Femur (tissue), 1 donor: ENCODE measurements at regions not wholly inside any gene's neighbourhood (a gene's known extent, or its start where the extent isn't known, plus 50 kb on each side); places are given as distances from the start of the nearest gene placed in this dataset.
"Not testable (repeated sequence)": the region's sequence is repeated elsewhere in the genome, so short reads cannot be mapped to it uniquely, and the experiment has no call there.

ENCODE experiments used
- DNase-seq: peaks from one replicate; pipeline ENCODE4 v3.0.0-alpha.2; 2017

DNA sequence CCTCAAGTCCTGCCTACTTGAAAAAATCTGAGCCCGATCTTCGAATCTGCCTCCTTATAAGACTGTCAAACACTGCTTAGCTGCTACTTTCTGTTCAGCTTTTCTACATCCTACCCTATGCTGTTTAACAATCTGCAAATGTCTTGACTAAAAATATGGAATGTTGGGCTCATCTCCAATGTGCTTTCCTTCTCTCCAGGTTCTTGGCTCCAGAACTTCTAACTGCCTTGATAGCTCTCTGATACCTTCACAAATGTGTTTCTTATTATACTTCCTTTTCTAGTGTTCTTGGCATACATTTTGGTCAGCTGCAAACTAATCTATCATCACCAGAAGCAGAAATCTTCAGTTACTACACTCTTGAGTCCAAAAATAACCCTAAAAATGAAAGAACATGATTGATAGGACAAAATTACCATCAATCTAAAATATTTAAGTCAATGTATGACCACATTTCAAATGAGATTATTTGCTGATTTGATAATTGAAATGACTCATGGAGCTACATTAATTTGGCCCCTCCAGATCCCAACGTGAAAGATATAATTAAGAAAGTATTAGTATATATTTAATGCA is 372.3 kb upstream of the MON1B start:
- DNase-seq, result no peak

DNA sequence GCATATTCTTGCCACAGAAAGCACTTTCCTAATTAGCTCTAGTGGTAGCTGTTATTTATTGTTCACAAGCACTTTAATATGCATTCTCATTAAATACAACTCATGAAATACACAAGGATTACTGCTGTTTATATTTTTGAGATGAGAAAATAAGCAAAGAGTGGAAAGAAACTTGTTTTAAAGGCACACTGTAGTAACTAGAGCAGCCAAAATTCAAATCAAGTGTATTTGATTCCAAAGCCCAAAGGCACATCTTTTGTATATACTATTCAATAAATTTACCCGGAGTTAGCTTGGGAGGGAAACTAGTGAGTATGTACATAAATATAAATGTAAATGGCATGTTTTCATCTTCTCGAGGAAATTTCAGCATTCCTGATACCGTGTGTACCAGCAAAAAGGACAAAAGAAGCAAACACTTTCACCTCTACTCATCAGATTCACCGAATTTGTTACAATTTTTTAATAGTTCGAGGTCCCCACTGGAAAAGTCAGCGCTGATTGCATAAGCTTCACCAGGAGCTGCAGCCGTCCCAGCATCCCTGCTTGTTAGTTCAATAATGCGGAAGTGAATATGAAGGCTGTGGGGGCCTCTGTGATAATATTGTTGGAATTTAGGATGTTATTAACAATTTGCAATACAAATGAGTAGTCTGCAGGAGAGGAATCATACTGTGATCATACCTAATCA is 371.6 kb upstream of the MON1B start:
- no peak for DNase-seq

DNA sequence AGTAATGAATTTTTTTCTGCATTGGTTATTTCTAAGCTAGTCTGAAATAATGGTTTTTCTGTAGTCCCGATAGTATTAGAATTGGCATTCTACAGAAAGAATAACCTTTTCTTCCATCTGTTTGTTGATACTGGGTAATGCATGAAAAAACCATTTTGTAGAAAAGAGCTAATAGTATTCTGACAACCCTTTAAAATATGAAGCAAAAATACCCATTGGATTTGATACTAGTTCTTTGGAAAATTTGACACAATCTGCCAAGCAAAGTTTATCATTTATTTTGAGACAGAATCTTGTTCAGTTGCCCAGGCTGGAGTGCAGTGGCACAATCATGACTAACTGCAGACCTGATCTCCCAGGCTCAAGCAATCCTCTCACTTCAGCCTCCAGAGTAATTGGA is 366.8 kb upstream of the MON1B start:
- DNase-seq, result no peak

DNA sequence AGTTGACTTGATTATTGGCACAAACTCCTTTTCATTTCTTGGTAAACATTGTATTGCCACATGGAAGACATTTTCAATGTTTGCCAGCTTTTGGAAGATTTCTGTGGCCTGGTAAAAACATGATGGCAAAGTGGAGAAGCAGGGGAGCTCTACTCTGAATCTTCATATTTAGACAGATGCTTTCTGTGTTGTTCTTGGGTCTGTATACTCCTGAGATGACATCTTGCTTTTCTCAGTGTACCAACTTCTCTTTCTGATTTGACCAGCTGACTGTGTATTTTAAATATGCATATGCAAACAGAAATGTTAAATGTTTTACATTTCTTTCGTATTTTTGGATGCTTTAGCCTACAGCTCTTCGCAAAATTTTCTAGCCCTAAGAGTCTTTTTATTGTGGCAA is 366.2 kb upstream of the MON1B start:
- DNase-seq, result no peak

DNA sequence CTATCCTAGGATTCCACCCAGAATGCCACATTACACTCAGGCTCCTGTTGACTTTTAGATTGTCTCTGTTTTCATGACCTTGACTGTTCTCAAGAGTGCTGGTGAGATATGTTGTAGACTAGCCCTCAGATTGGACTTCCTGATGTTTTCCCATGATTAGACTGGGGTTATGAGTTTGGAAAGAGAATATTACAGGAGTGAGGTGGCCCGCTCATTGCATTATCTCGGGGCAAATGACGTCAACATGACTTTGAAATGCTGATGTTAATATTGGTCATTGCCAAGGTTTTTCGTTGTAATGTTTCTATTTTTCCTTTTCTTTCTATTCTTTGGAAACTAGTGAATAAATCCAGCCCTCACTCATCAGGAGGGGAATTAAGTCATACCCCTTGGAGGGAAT is 355.7 kb upstream of the MON1B start:
- peak; percentile 41 for DNase-seq

DNA sequence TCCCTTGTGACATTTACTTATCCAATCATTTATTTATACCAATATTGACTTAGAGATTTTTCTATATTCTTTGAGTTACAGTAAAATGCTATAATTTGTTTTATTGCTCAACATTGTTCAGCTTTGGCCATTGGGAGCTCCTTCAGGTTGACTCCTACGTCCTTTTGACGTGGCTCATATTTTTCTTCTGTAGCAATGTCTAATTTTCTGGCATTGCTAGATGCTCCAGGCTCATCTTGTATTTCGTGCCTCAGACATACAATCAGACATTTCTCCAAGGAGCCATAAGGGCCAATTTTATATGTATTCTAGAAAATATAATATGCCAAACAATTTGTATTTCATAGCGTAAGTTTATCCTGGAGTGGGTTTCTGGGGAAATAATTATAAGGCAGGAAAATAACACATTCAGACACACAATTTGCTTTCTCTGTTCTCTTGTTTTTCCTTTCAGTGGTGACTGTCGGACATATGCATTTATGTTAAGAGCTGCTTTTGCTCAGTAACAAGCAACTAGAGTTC is 355.1 kb upstream of the MON1B start:
- DNase-seq, result no peak

DNA sequence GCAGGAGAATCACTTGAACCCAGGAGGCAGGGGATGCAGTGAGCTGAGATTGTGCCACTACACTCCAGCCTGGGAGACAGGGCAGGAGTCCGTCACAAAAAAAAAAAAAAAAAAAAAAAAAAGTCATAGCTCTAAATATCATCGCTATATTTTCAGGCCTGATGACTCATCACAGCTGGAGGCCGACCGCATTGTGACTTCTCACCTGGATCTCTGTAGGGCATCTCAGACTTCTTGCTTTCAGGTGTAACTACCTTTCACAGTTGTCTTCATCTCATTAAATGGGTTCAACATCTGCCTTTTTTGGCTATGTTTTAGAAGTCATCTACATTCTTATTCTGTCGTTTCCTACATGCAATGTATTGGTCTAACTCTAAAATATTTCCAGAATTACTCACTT is 353.1 kb upstream of the MON1B start:
- no peak for DNase-seq

DNA sequence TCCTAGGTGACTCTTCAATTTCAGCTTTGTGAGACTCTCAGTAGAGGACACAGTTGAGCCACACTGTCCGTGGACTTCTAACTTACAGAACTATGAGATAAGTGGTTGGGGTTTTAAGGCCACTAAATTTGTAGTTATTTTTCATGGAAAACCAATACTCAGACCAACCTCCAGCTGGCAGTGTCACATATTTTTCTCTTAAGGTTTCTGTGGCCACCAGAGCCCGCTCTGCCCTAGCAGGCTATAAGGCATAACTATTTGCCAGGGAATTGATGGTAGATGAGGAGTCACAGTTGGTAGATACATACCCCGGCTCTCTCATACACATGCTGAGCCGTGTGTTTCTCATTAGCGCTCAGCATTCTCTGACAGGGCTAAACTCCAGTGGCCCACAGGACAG is 336.8 kb upstream of the MON1B start:
- no peak for DNase-seq

DNA sequence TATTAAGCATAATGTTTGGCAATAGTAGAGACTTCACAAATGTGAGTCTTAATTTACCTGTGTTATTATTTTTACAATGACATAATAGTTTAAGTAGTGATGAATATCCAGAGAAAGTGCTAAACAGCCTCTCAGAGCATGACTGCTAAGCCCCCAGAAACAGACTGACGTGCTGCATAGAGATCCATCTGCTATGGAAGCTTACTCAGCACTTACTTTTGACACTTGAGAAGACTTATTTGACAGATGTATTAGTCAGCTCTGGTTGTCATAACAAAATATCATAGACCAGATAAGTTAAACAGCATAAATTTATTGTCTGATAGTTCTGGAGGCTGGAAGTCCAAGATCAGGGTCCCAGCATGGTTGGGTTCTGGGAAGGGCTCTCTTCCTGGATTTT is 334.9 kb upstream of the MON1B start:
- no peak for DNase-seq

DNA sequence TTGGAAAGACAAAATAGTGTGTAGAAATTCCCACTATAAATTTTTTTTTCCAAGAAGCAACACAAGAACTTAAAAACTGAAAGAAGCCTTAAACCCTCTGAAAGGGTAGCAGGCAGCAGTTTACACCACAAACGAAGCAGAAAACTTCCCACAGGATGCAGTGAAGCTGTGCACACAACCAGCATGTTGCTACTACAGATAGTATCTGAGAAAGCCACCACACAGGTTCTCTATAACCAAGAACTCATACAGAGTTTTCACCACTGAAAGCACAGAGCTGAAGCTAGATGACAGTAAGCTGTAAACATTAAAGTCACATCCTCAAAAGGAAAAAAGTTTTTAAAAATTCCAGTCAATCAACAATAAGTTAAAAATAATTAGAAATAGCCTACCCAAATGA is 333.6 kb upstream of the MON1B start:
- no peak for DNase-seq

DNA sequence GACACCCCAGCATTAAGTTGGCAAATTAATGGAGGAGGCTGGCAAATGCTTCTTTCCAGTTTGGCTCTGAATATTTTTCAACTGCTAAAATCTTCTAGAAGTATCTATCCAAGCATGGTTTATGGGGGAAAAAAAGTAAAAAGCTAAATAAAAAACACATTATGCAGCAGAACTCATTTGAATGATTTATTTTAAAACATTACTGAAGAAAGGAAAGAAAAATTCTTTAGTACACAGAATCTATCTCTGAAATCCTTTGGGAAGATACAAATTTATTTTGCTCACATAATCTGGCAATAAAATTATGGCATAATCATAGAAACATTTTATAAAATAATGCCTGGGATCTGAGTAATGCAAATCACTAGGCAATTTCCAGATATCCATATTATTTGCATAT is 328.1 kb upstream of the MON1B start:
- DNase-seq, result no peak

DNA sequence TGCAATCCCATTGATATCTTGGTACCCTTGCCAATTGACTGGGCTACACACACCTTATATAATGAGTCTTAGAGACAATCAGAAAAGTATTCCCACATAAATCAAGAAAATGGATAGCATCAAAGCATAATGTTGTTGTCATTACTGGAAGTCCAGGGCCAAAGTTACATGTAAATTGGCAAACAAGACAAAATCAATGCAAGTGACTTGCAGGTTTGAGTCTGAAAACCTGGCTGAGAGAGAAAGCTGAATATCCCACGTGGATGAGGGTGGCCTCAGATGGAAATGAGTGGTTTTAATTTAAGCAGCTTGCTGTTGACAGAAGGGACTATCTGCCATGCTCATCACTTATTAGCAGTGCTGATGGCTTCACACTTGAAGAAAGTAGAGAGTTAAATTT is 324.0 kb upstream of the MON1B start:
- no peak for DNase-seq

DNA sequence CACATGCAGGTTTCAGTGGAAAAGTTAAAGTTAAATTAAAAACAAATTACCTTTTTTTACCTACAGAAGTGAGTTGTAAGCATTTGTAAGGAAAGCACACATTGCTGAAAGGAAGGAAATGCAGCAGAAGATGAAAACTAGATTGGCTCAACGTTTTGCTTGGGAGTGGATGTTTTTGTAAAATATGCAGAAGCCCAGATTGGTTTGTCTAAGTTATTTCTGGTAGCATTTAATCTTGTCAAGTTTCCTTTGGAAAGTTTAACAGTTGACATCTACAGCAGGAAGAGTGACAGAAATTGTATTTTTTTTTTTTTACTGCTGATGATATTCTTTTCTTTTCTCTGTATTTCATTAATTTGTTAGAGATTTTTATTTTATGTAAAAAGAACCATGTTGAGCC is 315.1 kb upstream of the MON1B start:
- DNase-seq, result no peak

DNA sequence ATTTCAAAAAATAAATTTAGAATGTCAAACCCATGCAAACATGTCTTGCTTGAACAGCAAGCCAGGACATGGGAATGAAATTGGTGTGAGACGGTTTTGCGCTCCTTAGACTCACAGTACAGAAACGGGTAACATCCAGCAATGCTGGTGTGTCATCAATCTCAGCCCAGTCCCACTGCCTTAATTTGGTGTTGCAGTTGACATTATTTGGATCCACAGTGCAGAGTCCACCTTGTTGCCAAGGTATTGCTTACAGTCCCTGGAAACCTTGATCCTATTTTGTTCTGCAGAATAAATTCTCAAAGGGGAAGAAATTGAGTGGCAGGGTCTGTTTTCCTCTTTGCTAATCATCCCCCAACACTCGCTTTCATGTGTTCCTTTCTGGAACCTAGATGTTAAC is 311.6 kb upstream of the MON1B start:
- no peak for DNase-seq

DNA sequence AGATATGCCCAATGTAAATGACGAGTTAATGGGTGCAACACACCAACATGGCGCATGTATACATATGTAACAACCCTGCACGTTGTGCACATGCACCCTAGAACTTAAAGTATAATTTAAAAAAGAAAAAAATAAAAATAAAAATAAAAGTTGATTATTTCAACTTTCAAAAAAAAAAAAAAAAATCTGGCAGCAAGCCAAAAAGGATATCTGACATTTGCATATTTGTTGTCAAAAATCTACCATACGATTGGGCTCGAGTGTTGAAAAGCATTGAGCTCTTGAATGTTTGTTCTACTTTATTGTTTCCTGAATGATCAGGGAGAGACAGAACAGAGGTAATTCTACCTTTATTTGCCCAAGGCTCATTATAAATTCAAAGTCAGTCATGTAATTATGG is 310.5 kb upstream of the MON1B start:
- not testable (repeated sequence) for DNase-seq

DNA sequence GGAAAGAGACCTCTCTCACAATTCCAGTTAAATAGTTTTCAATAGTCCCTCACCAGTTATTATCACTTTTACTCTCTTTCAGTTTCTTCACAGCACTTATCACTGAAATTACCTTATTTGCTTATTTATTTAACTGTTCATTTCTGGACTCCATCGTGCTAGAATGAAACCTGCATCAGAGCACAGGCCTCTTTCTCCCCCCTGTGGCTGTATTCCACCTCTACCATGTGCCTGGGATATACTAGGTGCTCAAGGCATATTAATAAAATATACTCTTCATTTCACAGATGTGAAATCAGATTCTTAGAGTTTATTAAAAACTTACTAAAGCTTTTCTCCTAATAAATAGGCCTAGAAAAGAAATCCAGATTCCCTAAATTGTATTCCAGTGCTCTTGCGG is 308.9 kb upstream of the MON1B start:
- DNase-seq, result no peak

DNA sequence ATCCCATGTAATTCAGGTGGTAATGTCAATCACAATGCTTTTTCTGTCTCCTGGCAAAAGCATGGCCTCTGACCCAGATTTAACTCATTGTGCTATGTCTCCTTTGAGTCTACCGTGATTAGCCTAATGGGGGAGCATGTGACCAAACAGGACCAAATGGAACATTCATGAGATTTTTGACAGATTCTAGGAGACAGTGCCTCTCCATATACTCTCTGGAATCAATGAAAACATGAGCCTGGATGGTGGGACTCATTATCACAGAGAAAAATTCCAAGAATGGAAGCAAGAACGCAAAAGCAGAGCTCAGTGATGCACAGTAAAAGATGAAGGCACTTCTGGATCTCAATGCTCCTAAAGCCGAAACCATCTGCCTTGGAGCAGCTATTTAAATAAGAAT is 307.9 kb upstream of the MON1B start:
- DNase-seq, result no peak

DNA sequence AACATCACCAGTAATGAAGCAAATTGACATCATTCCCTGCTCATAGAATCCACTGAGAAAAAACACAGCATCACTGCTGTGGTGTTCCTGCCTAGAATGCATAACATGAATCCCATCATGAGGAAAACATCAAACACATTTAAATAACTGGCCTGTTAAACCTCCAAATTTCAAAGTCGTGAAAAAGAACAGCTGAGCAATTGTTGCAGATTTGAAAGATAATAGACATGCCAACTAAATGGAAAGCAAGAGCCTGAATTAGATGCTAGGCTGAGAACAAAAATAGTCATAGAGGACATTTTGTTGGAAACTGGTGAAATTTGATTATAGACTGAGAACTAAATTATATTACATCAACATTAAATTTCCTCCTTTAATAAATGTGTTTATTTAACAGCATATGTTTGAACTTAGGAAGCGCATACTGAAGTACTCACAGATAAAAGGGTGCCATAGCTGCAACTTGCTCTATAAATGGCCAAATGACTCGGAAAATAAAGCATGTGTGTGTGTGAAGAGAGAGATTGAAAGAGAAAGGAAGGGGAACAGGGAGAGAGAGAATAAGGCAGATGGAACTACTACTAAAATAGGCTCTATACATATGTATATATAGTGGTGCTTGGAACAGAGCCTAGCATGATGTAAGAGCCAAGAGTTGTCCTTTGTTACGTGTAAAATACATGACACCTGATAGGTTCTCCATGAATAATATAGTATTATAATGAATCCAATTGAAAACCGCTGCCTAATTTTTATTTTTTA is 305.0 kb upstream of the MON1B start:
- no peak for DNase-seq

DNA sequence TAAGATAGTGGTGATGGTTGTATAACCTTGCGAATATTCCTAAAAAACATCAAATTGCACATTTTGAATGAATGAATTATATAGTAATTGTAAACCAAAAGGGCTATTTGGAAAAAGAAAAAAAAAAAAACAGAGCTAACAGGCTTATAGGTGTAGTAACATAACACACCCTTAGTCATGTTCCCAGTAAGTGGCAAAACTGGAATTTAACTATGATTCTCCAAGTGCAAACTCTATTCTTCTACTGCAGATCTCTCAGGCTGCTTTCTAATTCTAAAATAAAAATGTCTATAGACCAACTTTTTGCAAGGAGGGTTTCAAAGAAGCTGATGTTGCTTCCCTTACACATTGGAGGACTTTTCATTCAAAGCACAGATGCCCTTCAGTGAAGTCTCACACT is 293.2 kb upstream of the MON1B start:
- no peak for DNase-seq

DNA sequence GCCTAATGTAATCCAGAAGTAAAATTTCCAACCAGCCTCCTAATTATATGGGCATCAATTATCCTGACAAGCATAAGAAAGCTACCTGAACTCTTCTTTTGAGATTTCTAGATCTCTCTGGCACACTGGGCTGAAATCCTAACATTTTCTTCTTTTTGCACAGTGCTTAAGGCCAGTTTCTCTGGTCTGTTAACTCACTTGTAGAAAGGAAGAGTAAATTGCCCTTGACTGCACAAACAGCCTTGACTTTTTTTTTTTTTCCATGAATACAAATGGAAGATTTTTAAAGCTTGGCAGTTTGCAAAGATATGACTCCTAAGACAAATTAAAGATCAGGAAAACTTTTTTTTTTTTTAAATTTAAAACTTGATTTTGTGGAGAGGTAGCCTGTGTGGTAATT is 291.2 kb upstream of the MON1B start:
- no peak for DNase-seq

DNA sequence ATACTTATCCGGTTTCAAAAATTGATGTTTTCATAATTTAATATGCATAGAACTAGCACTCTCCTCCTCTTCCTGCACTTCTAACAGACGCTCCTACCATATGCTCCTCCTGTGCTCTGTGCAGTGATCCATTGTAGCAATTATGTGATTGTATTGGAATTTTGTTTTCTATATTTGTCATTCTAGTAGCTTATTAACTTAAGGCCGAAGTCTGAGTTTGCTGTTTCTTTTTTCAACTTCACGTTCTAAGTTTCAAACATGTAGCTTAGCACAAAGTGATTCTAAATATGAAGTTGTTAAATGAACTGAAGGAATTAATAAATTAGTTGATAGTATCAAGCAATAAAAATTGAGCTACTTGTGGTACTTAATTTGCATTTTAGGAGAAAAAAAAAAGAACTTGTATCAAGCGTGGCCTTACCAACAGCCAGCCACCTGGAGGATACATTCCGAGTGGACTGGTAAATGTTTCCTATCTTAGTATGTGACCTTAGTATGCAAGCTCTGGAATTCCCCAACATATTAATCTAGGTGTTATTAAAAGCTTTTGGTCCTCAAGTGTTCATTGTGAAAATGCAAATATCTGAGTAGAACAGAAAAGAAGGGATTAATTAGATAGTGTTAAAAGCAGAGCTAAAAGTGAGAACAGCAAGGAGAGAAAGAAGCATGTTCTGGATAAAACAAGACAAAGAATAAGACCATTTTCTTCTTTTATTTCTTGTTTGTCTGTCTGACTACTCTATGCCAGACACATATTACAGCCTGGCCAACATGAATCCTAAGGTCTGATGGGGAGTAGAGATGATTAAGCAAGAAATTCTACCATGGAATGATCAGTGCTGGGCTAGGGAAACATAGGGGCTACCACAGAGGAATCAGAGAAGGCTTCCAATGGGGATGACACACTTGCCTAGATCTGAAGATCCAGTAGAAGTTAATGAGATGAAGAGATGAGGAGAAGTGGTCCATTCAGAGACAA is 290.4 kb upstream of the MON1B start:
- DNase-seq, result no peak

DNA sequence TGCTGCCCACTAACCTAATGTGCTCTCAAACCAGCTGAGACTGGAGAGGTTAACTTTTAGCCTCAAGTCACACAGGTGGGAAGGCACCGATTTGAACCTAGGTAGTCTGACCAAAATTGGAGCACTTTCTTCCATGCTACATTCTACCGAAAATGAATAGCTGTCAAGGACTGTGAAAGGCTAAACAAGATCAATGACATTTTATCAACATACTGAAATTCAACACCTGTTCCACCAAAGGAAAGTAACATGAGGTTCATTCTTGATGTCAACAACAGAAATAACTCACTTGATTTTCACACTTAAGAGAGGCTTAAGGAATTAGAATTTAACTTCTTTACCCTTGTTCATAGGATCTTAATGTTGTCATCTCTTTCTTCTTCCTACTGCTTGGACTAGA is 284.4 kb upstream of the MON1B start:
- DNase-seq, result no peak

DNA sequence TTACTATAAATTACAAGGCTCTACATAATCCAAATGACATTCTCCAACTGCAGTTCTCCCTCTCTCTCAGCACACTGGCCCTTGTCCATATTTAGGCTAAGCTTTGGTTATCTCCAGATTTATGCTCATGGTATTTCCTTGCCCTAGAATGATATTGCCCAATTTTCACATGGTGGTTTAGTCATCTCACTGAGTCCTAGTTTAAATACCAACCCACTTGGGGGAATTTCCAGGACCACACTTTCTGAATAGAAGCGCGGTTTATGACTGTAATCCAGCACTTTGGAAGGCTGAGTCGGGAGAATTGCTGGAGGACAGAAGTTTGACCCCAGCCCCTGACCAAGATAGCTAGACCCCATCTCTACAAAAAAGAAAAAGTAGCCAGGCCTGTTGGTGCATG is 280.1 kb upstream of the MON1B start:
- DNase-seq, result no peak
